CD4-positive, alpha-beta T cell treated with Interleukin-6 for 4 hours (primary cell): ENCODE measurements at regions not wholly inside any gene's neighbourhood (a gene's known extent, or its start where the extent isn't known, plus 50 kb on each side); places are given as distances from the start of the nearest gene placed in this dataset.
"Not testable (repeated sequence)": the region's sequence is repeated elsewhere in the genome, so short reads cannot be mapped to it uniquely, and the experiment has no call there.

Experiments
- DNase-seq: peaks from one replicate; pipeline ENCODE4 v3.0.0-alpha.2; 2020; ENCODE audit warnings: mixed read lengths

- DNase-seq = no peak
Observed at GRCh38 chr3:82741346-82741745, 979.9 kb upstream of the GBE1 start.

GRCh38 chr3:82739390-82739789 lies 977.9 kb upstream of the GBE1 start:
- DNase-seq = no peak

GRCh38 chr3:82736696-82737277 lies 975.3 kb upstream of the GBE1 start:
- no peak for DNase-seq

- no peak for DNase-seq
Observed at GRCh38 chr3:82715091-82715856, 953.8 kb upstream of the GBE1 start.

GRCh38 chr3:82707035-82707434 lies 945.6 kb upstream of the GBE1 start:
- DNase-seq = no peak

GRCh38 chr3:82685761-82686160 lies 924.3 kb upstream of the GBE1 start:
- DNase-seq = no peak

- no peak for DNase-seq
Observed at GRCh38 chr3:82676356-82677026, 915.0 kb upstream of the GBE1 start.

- DNase-seq = no peak
Observed at GRCh38 chr3:82672966-82673365, 911.5 kb upstream of the GBE1 start.

GRCh38 chr3:82671466-82671865 lies 910.0 kb upstream of the GBE1 start:
- DNase-seq = no peak

GRCh38 chr3:82654708-82655107 lies 893.3 kb upstream of the GBE1 start:
- DNase-seq = no peak

- DNase-seq = no peak
Observed at GRCh38 chr3:82643948-82644347, 882.5 kb upstream of the GBE1 start.

- DNase-seq = no peak
Observed at GRCh38 chr3:82641701-82642100, 880.3 kb upstream of the GBE1 start.

GRCh38 chr3:82640254-82640653 lies 878.8 kb upstream of the GBE1 start:
- no peak for DNase-seq

- no peak for DNase-seq
Observed at GRCh38 chr3:82637574-82637973, 876.1 kb upstream of the GBE1 start.

- no peak for DNase-seq
Observed at GRCh38 chr3:82636177-82636576, 874.7 kb upstream of the GBE1 start.

- DNase-seq = no peak
Observed at GRCh38 chr3:82633319-82633718, 871.9 kb upstream of the GBE1 start.

GRCh38 chr3:82629937-82630336 lies 868.5 kb upstream of the GBE1 start:
- no peak for DNase-seq

GRCh38 chr3:82628385-82629014 lies 867.1 kb upstream of the GBE1 start:
- DNase-seq = no peak

- DNase-seq = no peak
Observed at GRCh38 chr3:82627733-82628132, 866.3 kb upstream of the GBE1 start.

- not testable (repeated sequence) for DNase-seq
Observed at GRCh38 chr3:82620744-82621143, 859.3 kb upstream of the GBE1 start.

- no peak for DNase-seq
Observed at GRCh38 chr3:82618594-82618993, 857.1 kb upstream of the GBE1 start.

GRCh38 chr3:82610236-82610635 lies 848.8 kb upstream of the GBE1 start:
- DNase-seq = no peak

- DNase-seq = no peak
Observed at GRCh38 chr3:82607391-82607790, 845.9 kb upstream of the GBE1 start.

GRCh38 chr3:82596805-82597204 lies 835.4 kb upstream of the GBE1 start:
- no peak for DNase-seq
